BLaER1 treated with 17β-estradiol and CSF1 and Interleukin-3, amounts not matched to agents 10 nM and 100 nM (cell line): ENCODE measurements at regions not wholly inside any gene's neighbourhood (a gene's known extent, or its start where the extent isn't known, plus 50 kb on each side); places are given as distances from the start of the nearest gene placed in this dataset.
"Not testable (repeated sequence)": the region's sequence is repeated elsewhere in the genome, so short reads cannot be mapped to it uniquely, and the experiment has no call there.

Experiments used
- H3K27ac ChIP-seq, 11 experiments: shearing (Covaris generic); formaldehyde crosslinking; 2 replicates each; pipeline ENCODE4 v1.8.1; 2022
- H3K27me3 ChIP-seq, 11 experiments: shearing (Covaris generic); formaldehyde crosslinking; 2 replicates each; pipeline ENCODE4 v1.8.1; 2022
- H3K36me3 ChIP-seq, 11 experiments: shearing (Covaris generic); formaldehyde crosslinking; 2 replicates each; pipeline ENCODE4 v1.8.1; 2022
- H3K4me1 ChIP-seq, 10 experiments: shearing (Covaris generic); formaldehyde crosslinking; 2 replicates each; pipeline ENCODE4 v1.8.1; 2022
- H3K4me2 ChIP-seq, 11 experiments: shearing (Covaris generic); formaldehyde crosslinking; 2 replicates each; pipeline ENCODE4 v1.8.1; 2022
- H3K4me3 ChIP-seq, 10 experiments: shearing (Covaris generic); formaldehyde crosslinking; 2 replicates each; pipeline ENCODE4 v1.8.1; 2022
- H3K9ac ChIP-seq, 11 experiments: shearing (Covaris generic); formaldehyde crosslinking; 2 replicates each; pipeline ENCODE4 v1.8.1; 2022
- H3K9me3 ChIP-seq, 11 experiments: shearing (Covaris generic); formaldehyde crosslinking; replicated peaks in 1 of 11; 2 replicates each; pipeline ENCODE4 v1.8.1; 2022
- H4K20me1 ChIP-seq, 11 experiments: shearing (Covaris generic); formaldehyde crosslinking; 2 replicates each; pipeline ENCODE4 v1.8.1; 2022
- Cebpa-rat ChIP-seq, 11 experiments: shearing (Covaris generic); IDR thresholded peaks; 2 replicates each; pipeline ENCODE4 v1.8.1; 2022

DNA sequence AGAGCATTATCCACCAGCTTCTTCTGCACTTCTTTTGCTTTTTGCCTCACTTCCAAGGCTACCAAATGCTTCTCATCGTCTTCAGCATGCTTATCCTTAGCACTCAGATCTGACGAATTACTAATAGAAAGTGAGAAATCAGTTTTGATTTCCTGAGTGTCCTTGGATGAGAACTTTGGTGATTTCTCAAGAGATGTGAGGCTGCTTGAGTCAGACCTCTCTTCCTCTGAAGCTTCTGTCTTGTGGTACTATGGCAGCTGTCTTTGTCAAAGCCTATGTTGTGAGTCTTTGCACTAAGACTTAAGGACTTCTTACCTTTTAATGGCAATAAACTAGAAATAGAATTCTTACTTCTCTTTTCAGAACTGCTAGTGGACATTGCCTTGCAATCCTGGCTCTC lies 169.9 kb downstream of the CPE start:
- Histone ChIP-seq H3K4me3 (no peak overlapping the region), H4K20me1 (no peaks in the 10 kb centered on the region), H3K27ac (no peak overlapping the region), H3K4me2 (no peak overlapping the region), H3K36me3 (no peaks in the 10 kb centered on the region), H3K27me3 (no peaks in the 10 kb centered on the region), H3K4me1 (no peaks in the 10 kb centered on the region), H3K9me3 (no peaks in the 10 kb centered on the region), H3K9ac (no peak overlapping the region)
- TF ChIP-seq Cebpa-rat (IDR thresholded peaks at IDR 0.05): no peak

DNA sequence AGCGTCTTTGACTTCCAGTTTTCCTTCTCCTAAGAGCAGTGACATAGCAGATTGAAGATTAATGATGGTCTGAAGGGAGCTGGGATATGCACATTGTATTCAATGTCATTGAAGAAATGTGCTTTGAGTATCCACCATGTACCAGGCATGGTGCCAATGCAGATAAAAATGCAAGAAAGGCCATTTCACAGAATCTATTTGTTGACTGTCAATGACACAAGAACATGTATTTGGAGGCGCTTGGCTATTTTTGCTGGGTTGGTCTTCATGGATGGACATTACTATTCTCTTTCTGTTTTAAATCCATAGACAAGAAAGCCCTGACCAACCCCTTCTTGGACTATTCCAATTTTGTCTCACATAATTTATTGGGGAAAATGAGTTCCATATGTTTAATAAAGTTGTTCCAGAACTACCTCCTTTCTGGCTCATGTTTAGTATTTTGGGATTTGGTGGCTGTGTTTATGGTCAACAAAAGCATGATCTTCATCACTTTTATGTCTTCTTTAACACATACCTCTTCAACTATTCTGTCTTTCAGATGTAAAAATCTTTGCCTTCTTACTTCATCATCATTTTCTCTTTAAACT lies 174.5 kb downstream of the CPE start:
- Histone ChIP-seq H3K27ac (no peak overlapping the region), H3K4me3 (no peak overlapping the region)

DNA sequence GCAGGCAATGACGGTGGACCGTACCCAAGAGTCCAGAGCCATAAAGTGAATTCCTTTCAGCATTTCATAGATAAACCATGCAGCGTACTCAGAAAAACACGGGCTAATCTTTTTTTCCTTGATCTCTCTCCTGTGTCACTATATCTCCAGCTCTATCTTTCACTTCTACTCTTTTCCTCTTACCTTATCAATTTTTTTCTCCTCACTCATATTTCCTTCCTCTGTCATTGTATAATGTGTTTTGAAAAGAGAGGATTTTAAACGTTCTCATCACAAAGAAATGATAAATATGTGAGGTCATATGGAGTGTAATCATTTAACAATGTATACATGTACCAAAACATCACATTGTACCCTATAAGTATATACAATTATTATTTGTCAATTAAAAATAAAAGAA lies 176.5 kb downstream of the CPE start:
- Histone ChIP-seq H3K27me3 (no peaks in the 10 kb centered on the region), H3K4me3 (no peak overlapping the region), H3K4me1 (no peaks in the 10 kb centered on the region), H3K27ac (no peak overlapping the region), H4K20me1 (no peaks in the 10 kb centered on the region), H3K9ac (no peak overlapping the region), H3K36me3 (no peaks in the 10 kb centered on the region), H3K9me3 (no peaks in the 10 kb centered on the region), H3K4me2 (no peak overlapping the region)
- no peak for TF ChIP-seq Cebpa-rat (IDR thresholded peaks at IDR 0.05)

More for the DNA sequence above, 174.5 kb downstream of the CPE start:
- Histone ChIP-seq H4K20me1 (no peaks in the 10 kb centered on the region), H3K9me3 (no peaks in the 10 kb centered on the region), H3K9ac (no peak overlapping the region), H3K4me2 (no peak overlapping the region), H3K27me3 (no peaks in the 10 kb centered on the region), H3K4me1 (no peaks in the 10 kb centered on the region), H3K36me3 (no peaks in the 10 kb centered on the region)
- no peak for TF ChIP-seq Cebpa-rat (IDR thresholded peaks at IDR 0.05)

DNA sequence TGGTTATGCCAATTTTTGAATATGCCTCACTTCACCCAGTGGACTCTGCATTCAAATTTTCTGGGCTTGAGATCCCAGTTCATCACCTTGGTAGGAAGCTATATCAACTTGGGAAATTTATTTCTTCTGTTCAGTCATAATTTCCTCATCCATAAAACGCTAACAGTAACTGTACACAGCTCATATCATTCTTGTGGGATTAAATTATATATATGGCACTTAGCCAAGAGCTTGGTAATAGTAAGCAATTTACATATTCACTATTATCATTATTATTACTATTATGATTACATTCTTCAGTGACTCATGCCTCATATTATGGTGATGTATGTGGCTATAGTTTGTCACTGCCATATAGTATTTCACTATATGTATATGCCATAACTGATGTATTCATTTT lies 177.6 kb downstream of the CPE start:
- H3K27me3 ChIP-seq: no peaks in the 10 kb centered on the region
- no peak overlapping the region for H3K27ac ChIP-seq
- H3K9me3 ChIP-seq: peaks cover 0 to 5% (median under 1%) of the 10 kb centered on the region in 11 experiments; a peak in 4 of 22 replicates
- no peaks in the 10 kb centered on the region for H4K20me1 ChIP-seq
- no peaks in the 10 kb centered on the region for H3K4me1 ChIP-seq
- no peak overlapping the region for H3K4me3 ChIP-seq
- no peak overlapping the region for H3K4me2 ChIP-seq
- H3K9ac ChIP-seq: no peak overlapping the region
- H3K36me3 ChIP-seq: no peaks in the 10 kb centered on the region
- no peak for TF ChIP-seq Cebpa-rat (IDR thresholded peaks at IDR 0.05)

DNA sequence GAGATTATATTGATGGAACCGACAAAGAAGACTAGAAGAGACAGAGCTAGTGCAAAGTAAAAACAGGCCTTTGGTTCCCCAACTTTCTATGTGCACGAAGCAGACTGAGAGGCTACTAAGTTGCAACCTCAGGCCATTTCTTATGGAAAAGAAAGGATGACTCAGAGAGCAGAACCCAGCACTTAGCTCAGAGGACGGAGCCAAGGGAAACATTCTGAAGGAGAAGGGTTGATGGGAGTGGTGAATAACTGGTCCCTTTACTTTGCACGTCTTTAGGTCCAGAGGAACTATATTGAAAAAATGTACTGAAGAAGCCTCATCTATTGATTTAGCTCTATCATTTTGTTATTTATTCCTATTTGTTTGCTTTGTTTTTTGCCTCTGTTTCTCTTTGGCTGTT lies 182.1 kb downstream of the CPE start:
- no peak overlapping the region for H3K9ac ChIP-seq
- no peaks in the 10 kb centered on the region for H4K20me1 ChIP-seq
- H3K4me1 ChIP-seq: no peaks in the 10 kb centered on the region
- TF ChIP-seq Cebpa-rat (IDR thresholded peaks at IDR 0.05): no peak
- no peaks in the 10 kb centered on the region for H3K27me3 ChIP-seq
- no peak overlapping the region for H3K4me3 ChIP-seq
- no peaks in the 10 kb centered on the region for H3K36me3 ChIP-seq
- no peak overlapping the region for H3K4me2 ChIP-seq
- no peak overlapping the region for H3K27ac ChIP-seq
- peaks cover 0 to 8% (median 4%) of the 10 kb centered on the region in 11 experiments; a peak in 5 of 22 replicates for H3K9me3 ChIP-seq

DNA sequence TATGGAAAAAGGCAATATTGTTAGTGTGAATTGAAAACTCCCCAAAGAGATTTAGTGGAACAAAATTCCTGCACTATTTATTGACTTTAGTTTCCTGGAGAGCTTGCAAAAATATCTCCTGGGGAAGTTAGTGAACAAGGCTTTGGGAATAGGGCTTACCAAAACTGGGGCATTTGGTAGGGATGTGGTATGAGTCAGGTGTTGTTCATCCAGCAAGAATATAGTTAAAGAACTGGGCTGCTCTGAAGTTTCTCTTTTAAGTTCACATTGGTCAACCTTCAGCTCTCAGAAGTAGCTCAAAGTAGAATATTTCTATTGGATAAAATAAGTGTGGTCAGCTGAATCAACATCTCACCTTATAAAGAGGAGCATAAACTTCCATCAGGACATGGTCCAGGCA lies 185.0 kb downstream of the CPE start:
- no peak for TF ChIP-seq Cebpa-rat (IDR thresholded peaks at IDR 0.05)
- H3K4me2 ChIP-seq: no peak overlapping the region
- H3K9ac ChIP-seq: no peak overlapping the region
- no peaks in the 10 kb centered on the region for H4K20me1 ChIP-seq
- peaks cover 0 to 8% (median 4%) of the 10 kb centered on the region in 11 experiments; a peak in 5 of 22 replicates for H3K9me3 ChIP-seq
- H3K27ac ChIP-seq: no peak overlapping the region
- no peaks in the 10 kb centered on the region for H3K4me1 ChIP-seq
- no peak overlapping the region for H3K4me3 ChIP-seq
- no peaks in the 10 kb centered on the region for H3K36me3 ChIP-seq
- H3K27me3 ChIP-seq: no peaks in the 10 kb centered on the region

DNA sequence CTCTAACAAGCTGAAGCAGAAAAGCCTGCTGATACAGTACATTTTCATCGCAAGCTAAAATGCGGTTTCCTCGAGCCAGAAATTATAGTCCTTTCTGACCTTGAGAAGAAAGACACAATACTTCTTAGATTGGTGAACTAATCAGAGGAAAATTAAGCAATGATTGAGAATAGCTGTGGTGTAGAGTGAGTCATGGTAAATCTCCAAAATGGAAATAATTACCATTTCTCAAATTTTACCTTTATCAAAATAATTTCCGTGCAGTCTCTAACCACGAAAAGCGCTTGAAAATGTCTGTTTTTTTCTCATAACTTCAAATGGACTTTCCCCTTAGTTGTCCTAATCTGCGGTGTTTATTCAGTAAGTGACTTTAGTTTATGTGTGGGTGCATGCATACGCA lies 190.2 kb downstream of the CPE start:
- no peak overlapping the region for H3K4me3 ChIP-seq
- no peak for TF ChIP-seq Cebpa-rat (IDR thresholded peaks at IDR 0.05)

DNA sequence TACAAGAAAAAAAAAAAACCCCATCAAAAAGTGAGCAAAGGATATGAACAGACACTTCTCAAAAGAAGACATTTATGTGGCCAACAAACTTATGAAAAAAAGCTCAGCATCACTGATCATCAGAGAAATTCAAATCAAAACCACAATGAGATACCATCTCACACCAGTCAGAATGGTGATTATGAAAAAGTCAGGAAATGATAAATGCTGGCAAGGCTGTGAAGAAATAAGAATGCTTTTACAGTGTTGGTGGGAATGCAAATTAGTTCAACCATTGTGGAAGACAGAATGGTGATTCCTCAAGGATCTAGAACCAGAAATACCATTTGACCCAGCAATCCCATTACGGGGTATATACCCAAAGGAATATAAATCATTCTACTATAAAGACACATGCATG lies 192.7 kb downstream of the CPE start:
- H3K27ac ChIP-seq, H3K4me3 ChIP-seq, H3K36me3 ChIP-seq: not testable (repeated sequence)

More for the DNA sequence above, 190.2 kb downstream of the CPE start:
- Histone ChIP-seq H4K20me1 (no peaks in the 10 kb centered on the region), H3K36me3 (no peaks in the 10 kb centered on the region), H3K4me2 (no peak overlapping the region), H3K27ac (no peak overlapping the region), H3K4me1 (no peaks in the 10 kb centered on the region), H3K27me3 (no peaks in the 10 kb centered on the region), H3K9ac (no peak overlapping the region), H3K9me3 (no peaks in the 10 kb centered on the region)

DNA sequence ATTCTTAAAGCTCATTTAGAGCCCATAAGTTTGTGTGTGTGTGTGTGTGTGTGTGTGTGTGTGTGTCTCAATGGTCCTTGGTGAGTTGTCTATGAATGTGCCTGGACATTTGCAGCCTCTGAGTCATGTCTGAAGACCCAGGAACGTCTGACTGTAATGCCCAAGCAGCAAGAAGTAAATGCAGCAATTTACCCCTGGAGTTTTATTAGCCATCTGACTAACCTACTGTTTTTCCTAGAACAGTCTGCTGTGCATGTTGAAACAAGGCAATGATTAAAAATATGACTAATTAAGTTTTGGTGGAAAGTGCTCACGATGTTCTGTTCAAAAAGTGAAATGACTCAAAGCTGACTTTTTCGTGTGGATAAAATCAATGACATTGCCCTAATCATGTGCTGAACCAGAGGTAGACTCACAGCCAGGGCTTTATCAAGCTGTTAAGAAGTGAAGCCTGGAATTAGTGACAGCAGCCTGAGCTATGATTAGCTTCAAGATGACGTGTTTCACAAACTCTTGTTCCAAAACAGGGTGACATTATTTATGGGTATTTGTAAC lies 201.6 kb downstream of the CPE start:
- Histone ChIP-seq H3K27ac (no peak overlapping the region), H3K9ac (no peak overlapping the region), H3K4me1 (no peaks in the 10 kb centered on the region), H3K4me3 (no peak overlapping the region), H3K36me3 (no peaks in the 10 kb centered on the region), H3K9me3 (no peaks in the 10 kb centered on the region), H3K27me3 (no peaks in the 10 kb centered on the region), H4K20me1 (no peaks in the 10 kb centered on the region), H3K4me2 (no peak overlapping the region)
- no peak for TF ChIP-seq Cebpa-rat (IDR thresholded peaks at IDR 0.05)

More for the DNA sequence above, 192.7 kb downstream of the CPE start:
- H4K20me1 ChIP-seq, H3K9ac ChIP-seq, H3K9me3 ChIP-seq, H3K4me2 ChIP-seq, H3K27me3 ChIP-seq, H3K4me1 ChIP-seq: not testable (repeated sequence)

DNA sequence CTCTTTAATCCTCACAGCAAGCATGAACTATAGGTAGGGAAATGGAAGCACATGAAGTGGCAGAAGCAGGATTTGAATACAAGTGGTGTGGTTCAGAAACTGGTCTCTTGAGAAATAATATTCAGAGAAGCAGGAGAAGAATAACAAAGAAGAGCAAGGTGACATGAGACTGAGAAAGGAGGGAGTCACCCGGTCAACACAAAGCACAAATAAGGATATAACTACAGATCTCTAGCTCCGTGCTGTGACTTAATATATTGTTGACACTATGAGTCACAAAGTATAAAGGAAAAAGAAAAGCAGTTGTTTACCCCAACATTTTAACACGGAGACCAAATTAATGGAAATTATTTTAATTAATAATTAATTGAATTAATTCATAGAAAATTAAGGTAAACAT lies 204.5 kb downstream of the CPE start:
- Histone ChIP-seq H3K9me3 (peaks cover 0 to 5% (median 0%) of the 10 kb centered on the region in 11 experiments; a peak in 1 of 22 replicates), H3K9ac (no peak overlapping the region), H3K27ac (no peak overlapping the region), H4K20me1 (no peaks in the 10 kb centered on the region), H3K4me1 (no peaks in the 10 kb centered on the region), H3K4me3 (no peak overlapping the region), H3K36me3 (no peaks in the 10 kb centered on the region), H3K27me3 (no peaks in the 10 kb centered on the region), H3K4me2 (no peak overlapping the region)
- TF ChIP-seq Cebpa-rat (IDR thresholded peaks at IDR 0.05): no peak
